PC-9 (cell line): ENCODE measurements at regions not wholly inside any gene's neighbourhood (a gene's known extent, or its start where the extent isn't known, plus 50 kb on each side); places are given as distances from the start of the nearest gene placed in this dataset.

Source experiments
- BruUV-seq: library from RNA; stranded (reverse); fragments of 400-500 nt; replicated peaks from 2 replicates; lab custom pipeline; 2021; lab: Mats Ljungman, UMichigan
- CTCF ChIA-PET: fragments of 300-600 bp; sonication (Branson Sonifier 250); formaldehyde crosslinking; loops from one replicate; lab custom pipeline; 2022; ENCODE audit warnings: antibody characterized with exemption; lab: Charles Lee
- POLR2A ChIA-PET: fragments of 300-600 bp; sonication (Branson Sonifier 250); formaldehyde crosslinking; loops from one replicate; lab custom pipeline; 2022; ENCODE audit warnings: antibody characterized with exemption; ENCODE audit not compliant: unreplicated experiment; lab: Charles Lee
- DNase-seq, 2 experiments: peaks; one replicate each; pipeline versions ENCODE4 v3.0.0 to v3.0.0-alpha.2; 2015 to 2022; ENCODE audit warnings: mixed read lengths in 1 of 2
- H2AFZ ChIP-seq: fragments of 200-600 bp; sonication (generic); 2 replicates; pipeline ENCODE4 v1.8.1; 2017; ENCODE audit warnings: antibody characterized with exemption
- H3F3A ChIP-seq: fragments of 200-600 bp; sonication (generic); 2 replicates; pipeline ENCODE4 v1.8.1; 2017; ENCODE audit warnings: antibody characterized with exemption, mild to moderate bottlenecking, low read depth; ENCODE audit not compliant: insufficient read depth
- H3K27ac ChIP-seq: fragments of 200-600 bp; sonication (generic); 2 replicates; pipeline ENCODE4 v1.6.1; 2016; ENCODE audit warnings: mixed run types
- H3K27me3 ChIP-seq: fragments of 200-600 bp; sonication (generic); 2 replicates; pipeline ENCODE4 v1.6.1; 2016; ENCODE audit warnings: low read depth, mixed run types; ENCODE audit not compliant: insufficient read depth
- H3K36me3 ChIP-seq: fragments of 200-600 bp; sonication (generic); 2 replicates; pipeline ENCODE4 v1.6.1; 2016; ENCODE audit warnings: low read depth, mixed run types
- H3K4me1 ChIP-seq: fragments of 200-600 bp; sonication (generic); replicated peaks from 2 replicates; pipeline ENCODE4 v1.6.1; 2016; ENCODE audit warnings: mixed run types; ENCODE audit not compliant: insufficient read depth
- H3K4me2 ChIP-seq: fragments of 200-600 bp; sonication (generic); 2 replicates; pipeline ENCODE4 v1.6.1; 2017; ENCODE audit warnings: mixed run types
- H3K4me3 ChIP-seq: fragments of 200-600 bp; sonication (generic); 2 replicates; pipeline ENCODE4 v1.6.1; 2016; ENCODE audit warnings: mixed run types
- H3K79me2 ChIP-seq: fragments of 200-600 bp; sonication (generic); 2 replicates; pipeline ENCODE4 v1.6.1; 2017; ENCODE audit warnings: low read depth, mixed run types
- H3K9me2 ChIP-seq: fragments of 200-600 bp; sonication (generic); 2 replicates; pipeline ENCODE4 v1.8.1; 2017; ENCODE audit warnings: mild to moderate bottlenecking; ENCODE audit not compliant: insufficient read depth
- H3K9me3 ChIP-seq: fragments of 200-600 bp; sonication (generic); 2 replicates; pipeline ENCODE4 v1.8.1; 2016; ENCODE audit warnings: low read depth; ENCODE audit not compliant: insufficient read depth
- H4K20me1 ChIP-seq: fragments of 200-600 bp; sonication (generic); 2 replicates; pipeline ENCODE4 v1.8.1; 2017; ENCODE audit not compliant: insufficient read depth
- EZH2 ChIP-seq: fragments of 200-600 bp; sonication (generic); IDR thresholded peaks from 2 replicates; pipeline ENCODE4 v1.8.0; 2017; ENCODE audit warnings: antibody characterized with exemption, low read depth
- intact Hi-C: fragments of 100-400 bp; cut with micrococcal nuclease; formaldehyde crosslinking; loops from one replicate; pipeline ENCODE4 v1.10.0; 2022; ENCODE audit not compliant: unreplicated experiment
- TF ChIP-seq, protein P1 (sequence below): fragments of 200-600 bp; sonication (generic); conservative IDR thresholded peaks from 2 replicates; pipeline ENCODE4 v1.6.1; 2017; ENCODE audit warnings: mixed run types, antibody characterized with exemption, mild to moderate bottlenecking, moderate library complexity

DNA sequence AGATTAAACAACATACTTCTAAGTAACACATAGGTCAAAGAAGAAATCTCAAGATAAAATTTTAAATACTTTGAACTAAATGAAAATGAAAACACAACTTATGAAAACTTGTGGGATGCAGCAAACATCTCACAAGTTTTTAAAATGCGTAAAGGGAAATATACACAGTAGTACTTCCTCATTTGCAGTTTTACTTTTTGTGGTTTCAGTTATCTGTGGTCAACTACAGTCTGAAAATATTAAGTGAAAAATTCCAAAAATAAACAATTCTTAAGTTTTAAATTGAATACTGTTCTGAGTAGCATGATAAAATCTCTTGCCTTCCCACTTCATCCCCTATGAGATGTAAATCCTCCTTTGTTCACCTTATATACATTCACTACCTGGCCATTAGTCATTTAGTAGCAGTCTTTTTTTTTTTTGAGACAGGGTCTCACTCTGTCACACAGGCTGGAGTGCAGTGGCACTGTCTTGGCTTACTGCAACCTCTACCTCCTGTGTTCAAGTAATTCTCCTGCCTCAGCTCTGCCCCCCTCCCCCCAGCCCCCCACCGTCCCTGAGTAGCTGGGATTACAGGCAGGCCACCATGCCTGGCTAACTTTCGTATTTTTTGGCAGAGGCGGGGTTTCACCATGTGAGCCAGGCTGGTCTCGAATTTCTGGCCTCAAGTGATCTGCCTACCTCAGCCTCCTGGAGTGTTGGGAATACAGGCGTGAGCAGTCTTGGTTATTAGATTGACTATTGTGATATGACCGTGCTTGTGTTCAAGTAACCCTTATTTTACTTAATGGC, 154.6 kb upstream of the AHI1 start:
- ChIA-PET CTCF (no interaction called here), POLR2A (no interaction called here)
- TF ChIP-seq EZH2 = no peak
- TF ChIP-seq, protein P1, sequence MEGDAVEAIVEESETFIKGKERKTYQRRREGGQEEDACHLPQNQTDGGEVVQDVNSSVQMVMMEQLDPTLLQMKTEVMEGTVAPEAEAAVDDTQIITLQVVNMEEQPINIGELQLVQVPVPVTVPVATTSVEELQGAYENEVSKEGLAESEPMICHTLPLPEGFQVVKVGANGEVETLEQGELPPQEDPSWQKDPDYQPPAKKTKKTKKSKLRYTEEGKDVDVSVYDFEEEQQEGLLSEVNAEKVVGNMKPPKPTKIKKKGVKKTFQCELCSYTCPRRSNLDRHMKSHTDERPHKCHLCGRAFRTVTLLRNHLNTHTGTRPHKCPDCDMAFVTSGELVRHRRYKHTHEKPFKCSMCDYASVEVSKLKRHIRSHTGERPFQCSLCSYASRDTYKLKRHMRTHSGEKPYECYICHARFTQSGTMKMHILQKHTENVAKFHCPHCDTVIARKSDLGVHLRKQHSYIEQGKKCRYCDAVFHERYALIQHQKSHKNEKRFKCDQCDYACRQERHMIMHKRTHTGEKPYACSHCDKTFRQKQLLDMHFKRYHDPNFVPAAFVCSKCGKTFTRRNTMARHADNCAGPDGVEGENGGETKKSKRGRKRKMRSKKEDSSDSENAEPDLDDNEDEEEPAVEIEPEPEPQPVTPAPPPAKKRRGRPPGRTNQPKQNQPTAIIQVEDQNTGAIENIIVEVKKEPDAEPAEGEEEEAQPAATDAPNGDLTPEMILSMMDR = no peak
- DNase-seq = no peak
- H3K4me3 ChIP-seq = no peak overlapping the region
- no peak overlapping the region for H3K27ac ChIP-seq
- H3K79me2 ChIP-seq = no peaks in the 10 kb centered on the region
- H3K4me2 ChIP-seq = no peak overlapping the region
- intact Hi-C loops = no loop called here
- H3K36me3 ChIP-seq = no peaks in the 10 kb centered on the region
- BruUV-seq = no TSS peak
- H3F3A ChIP-seq = no peaks in the 10 kb centered on the region
- no peaks in the 10 kb centered on the region for H3K27me3 ChIP-seq
- H3K4me1 ChIP-seq = no peaks in the 10 kb centered on the region
- no peaks in the 10 kb centered on the region for H3K9me3 ChIP-seq
- no peak overlapping the region for H2AFZ ChIP-seq
- H4K20me1 ChIP-seq = no peaks in the 10 kb centered on the region
- no peaks in the 10 kb centered on the region for H3K9me2 ChIP-seq

DNA sequence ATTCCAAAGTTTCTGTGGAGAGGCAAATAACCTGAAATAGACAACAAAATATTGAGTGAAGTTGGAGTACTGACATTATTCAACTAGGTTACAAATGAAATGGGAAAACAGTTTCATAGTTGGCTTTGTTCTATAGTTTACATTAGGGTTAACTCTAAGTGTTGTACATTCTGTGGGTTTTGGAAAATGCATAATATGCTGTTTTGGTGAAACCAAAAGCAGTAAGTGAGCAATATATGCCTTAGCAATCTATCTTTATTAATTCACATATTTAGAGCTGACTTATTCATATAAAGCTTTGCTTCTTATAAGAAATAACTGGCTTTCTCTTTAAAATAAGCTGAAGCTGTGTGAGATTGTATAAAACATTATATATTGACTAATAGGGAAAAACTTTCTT, 157.5 kb upstream of the AHI1 start:
- no peak overlapping the region for H2AFZ ChIP-seq
- H3K79me2 ChIP-seq = no peaks in the 10 kb centered on the region
- H3K4me2 ChIP-seq = no peak overlapping the region
- no peaks in the 10 kb centered on the region for H3K4me1 ChIP-seq
- intact Hi-C loops = no loop called here
- CTCF ChIA-PET = no interaction called here
- H4K20me1 ChIP-seq = no peaks in the 10 kb centered on the region
- no peak for DNase-seq
- BruUV-seq = no TSS peak
- H3F3A ChIP-seq = no peaks in the 10 kb centered on the region
- H3K9me3 ChIP-seq = no peaks in the 10 kb centered on the region
- no peak overlapping the region for H3K27ac ChIP-seq
- no peak for TF ChIP-seq EZH2
- TF ChIP-seq, protein P1 = no peak
- H3K27me3 ChIP-seq = no peaks in the 10 kb centered on the region
- H3K36me3 ChIP-seq = no peaks in the 10 kb centered on the region
- no peaks in the 10 kb centered on the region for H3K9me2 ChIP-seq
- no peak overlapping the region for H3K4me3 ChIP-seq
- POLR2A ChIA-PET = interaction anchor here (0.5 kb wide), 1 partner anchor 10 kb away, joined by 4 read pairs; no protein-coding TSS in a partner anchor

DNA sequence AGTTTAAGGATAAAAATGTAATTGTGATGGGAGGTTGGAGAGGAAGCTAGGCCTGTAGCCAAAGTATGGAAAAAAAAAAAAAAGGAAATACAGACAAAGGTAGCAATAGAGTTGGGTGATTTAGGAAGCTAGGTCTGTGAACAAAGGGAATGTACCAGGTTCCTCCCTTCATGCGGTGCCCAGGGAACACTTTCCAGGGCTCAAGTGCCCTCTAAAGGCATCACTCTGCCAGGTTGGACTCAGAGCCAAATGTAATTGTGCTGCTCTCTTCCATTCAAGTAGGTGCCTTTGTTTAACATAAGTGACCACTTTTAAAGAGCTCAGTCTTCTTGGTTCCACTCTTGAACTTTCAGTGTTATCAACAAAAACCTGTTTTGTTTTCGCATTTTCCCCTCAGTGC, 159.7 kb upstream of the AHI1 start:
- Histone ChIP-seq H3F3A (no peaks in the 10 kb centered on the region), H4K20me1 (no peaks in the 10 kb centered on the region), H3K4me1 (no peaks in the 10 kb centered on the region), H3K36me3 (no peaks in the 10 kb centered on the region), H3K27ac (no peak overlapping the region), H2AFZ (no peak overlapping the region), H3K27me3 (no peaks in the 10 kb centered on the region), H3K9me3 (no peaks in the 10 kb centered on the region), H3K79me2 (no peaks in the 10 kb centered on the region), H3K9me2 (peaks cover 5% of the 10 kb centered on the region; the same call in 1 of the 2 replicates), H3K4me2 (no peak overlapping the region), H3K4me3 (no peak overlapping the region)
- BruUV-seq = no TSS peak
- intact Hi-C loops = no loop called here
- ChIA-PET CTCF (no interaction called here), POLR2A (no interaction called here)
- DNase-seq = no peak
- TF ChIP-seq, protein P1 = no peak
- no peak for TF ChIP-seq EZH2
